Activated gamma-delta T cell treated with Interleukin-2 at 50 U/mL for 16 hours (primary cell): ENCODE measurements at regions not wholly inside any gene's neighbourhood (a gene's known extent, or its start where the extent isn't known, plus 50 kb on each side); places are given as distances from the start of the nearest gene placed in this dataset.

ENCODE experiments used
- DNase-seq: peaks from one replicate; pipeline ENCODE4 v3.0.0-alpha.2; 2020

DNA sequence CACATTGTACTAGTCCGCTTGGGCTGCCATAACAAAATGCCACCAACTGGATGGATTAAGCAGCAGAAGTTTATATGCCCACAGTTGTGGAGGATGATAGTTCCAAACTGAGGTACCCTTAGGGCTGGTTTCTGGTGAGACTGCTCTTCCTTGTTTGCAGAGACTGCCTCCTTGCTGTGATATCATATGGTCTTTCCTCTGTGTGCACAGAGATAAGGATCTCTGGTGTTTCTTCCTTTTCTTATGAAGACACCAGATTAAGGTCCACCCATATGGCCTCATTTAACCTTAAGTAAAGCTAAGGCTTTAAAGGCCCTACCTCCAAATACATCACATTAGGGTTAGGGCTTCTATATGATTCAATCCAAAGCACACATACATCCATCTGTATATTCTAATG lies 738.2 kb upstream of the GCFC2 start:
- DNase-seq = no peak

DNA sequence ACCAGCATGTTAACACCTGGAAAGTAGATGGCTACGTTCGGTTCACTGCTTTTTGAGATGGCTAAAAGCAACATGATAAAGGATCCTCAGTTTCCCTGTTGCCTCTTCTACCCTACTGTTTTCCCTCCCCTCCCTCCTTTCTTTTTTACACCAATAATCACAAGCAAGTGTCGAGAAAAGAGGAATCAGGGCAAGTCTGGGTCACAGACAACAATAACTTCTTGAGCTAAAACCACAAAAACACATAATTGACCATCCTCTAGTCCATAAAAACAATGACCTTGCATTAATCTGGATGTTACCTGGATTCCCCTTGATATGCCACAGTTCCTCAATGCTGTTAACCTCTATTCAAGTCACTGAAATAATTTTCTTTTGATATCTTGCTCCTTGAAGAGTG lies 736.6 kb upstream of the GCFC2 start:
- no peak for DNase-seq

DNA sequence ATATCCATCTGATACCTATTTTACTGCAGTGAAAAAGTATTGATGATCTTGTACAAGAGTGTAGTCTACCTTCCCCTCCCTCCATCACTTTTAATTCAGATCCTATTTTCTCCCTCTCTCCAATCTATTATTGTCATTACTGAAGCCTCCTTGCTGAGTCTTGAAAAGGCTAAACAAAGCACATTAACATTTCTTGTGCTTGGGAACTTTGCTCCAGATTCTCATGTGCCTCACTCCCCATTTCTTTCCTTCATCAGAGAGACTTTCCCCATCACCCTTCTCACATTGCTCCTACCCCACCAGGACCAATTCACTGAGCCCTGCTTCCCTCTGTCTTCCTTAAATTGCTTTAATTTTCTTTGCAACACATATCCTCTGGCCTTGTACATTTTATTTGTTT lies 736.2 kb upstream of the GCFC2 start:
- no peak for DNase-seq

DNA sequence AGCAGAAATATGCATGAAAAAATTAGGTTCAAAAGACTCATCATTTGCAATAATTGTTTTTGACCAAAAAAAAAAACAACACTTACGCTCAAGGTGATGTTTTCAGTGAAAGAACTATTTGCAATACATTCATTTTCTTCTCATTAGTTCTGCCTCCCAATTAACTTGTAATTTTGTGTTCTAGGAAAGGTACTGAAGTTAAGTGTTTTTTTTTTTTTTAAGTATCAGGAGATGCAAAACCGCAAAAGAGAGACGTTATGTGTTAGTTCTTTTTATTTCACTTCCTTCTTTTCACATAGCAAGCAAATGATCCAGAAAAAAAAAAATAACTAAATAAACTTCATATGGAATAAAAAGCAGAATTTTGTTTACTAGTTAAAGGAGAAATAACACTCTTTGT lies 735.2 kb upstream of the GCFC2 start:
- no peak for DNase-seq

GRCh38 chr2:76444732-76445131 lies 734.0 kb upstream of the GCFC2 start:
- DNase-seq = no peak

DNA sequence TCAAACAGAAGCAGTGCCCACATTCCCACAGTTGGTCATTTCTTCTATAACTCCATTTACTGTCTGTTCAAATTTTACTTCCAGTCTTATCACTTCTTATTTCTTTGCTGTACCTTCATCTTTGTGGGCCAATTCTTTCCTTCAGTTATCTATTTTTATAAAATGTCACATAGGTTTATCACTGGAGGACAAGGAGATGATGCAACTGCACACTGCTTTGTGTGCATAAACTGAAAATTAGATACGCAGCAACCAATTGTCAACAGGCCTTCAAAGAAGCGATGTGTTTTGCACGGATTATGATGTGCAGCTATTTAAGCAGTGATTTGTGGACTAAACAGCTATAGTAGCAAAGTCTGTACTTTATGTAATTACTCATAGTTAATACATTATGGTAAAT lies 726.8 kb upstream of the GCFC2 start:
- no peak for DNase-seq

- DNase-seq = no peak
These were observed 718.7 kb upstream of the GCFC2 start for GRCh38 chr2:76429374-76429773.

- no peak for DNase-seq
These were observed 716.7 kb upstream of the GCFC2 start for GRCh38 chr2:76427452-76427851.

DNA sequence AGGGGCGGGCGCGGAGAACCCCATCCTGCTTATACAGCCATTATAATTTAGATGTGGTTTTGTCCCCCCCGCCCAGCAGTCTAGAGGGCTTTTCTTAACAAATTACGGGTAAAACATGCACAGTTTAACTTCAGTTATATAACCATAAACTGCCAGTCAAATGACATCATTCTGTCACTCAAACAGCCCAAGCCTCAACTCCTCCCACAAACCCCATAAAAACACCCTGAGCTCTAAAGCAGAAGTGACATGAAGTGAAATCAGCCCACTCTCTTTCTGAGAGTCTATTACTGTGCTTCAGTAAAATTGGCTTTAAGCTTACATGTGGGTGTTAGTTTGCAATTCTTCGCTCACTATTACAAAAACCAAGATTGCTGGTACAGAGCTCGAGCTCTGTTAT lies 705.1 kb upstream of the GCFC2 start:
- DNase-seq = no peak

GRCh38 chr2:76413436-76413835 lies 702.7 kb upstream of the GCFC2 start:
- no peak for DNase-seq

- no peak for DNase-seq
These were observed 695.6 kb upstream of the GCFC2 start for GRCh38 chr2:76406134-76406855.

- no peak for DNase-seq
These were observed 682.6 kb upstream of the GCFC2 start for GRCh38 chr2:76393356-76393755.

- DNase-seq = no peak
These were observed 681.0 kb upstream of the GCFC2 start for GRCh38 chr2:76391678-76392077.

DNA sequence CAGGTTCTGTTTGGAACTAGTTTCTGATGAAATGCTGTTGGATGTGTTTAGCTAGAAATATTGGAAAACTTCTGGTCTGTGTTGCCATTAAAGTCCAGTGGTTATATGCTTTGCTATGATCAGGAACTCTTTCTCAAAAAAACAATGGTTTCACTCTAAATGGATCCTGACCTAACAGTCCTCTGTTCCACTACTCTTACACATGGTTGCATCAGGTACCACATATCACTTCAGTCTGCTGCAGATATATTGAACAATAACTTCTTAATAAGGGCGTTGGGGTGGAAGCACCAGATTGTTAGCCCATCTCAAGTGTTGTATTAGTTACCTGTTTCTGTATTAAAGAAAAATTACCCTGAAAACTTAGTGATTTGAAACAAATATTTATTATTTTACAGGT lies 676.6 kb upstream of the GCFC2 start:
- DNase-seq = no peak

- no peak for DNase-seq
These were observed 675.2 kb upstream of the GCFC2 start for GRCh38 chr2:76385943-76386342.

DNA sequence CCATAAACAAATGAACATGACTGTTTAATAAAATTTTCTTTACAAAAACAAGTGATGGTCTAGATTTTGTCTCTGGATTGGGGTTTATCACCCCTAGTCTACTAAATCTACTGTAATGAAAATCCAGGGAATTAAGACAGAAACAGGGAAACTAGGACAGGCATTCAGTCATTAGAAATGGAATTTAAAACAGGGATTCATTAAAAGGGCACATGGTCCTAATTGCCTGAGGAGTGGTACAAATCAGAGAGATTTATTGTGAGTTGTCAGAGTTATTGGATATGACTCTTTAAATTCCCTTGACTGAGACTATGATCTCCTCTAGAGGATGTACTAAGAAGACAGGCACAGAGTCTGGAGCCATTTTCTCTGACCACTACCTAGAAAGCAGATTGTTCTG lies 670.9 kb upstream of the GCFC2 start:
- no peak for DNase-seq

DNA sequence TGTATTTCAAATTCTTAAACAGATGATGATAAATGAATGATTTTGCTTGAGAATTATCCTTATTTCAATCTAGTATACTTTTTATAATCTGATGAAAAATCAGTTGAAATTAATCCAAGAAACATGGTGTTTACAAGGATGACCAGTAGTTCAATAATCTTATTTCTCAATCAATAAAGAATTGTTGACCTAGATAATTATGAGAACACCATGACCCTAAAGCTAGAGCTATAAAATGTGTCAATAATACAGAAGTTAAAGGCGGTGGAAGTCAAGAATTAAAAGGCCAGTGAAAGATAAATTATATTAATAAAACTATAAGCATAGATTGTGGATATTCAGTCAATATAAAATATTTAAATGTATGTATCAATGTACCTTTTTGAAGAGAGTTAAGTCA lies 667.4 kb upstream of the GCFC2 start:
- no peak for DNase-seq

GRCh38 chr2:76341439-76341838 lies 630.7 kb upstream of the GCFC2 start:
- no peak for DNase-seq

DNA sequence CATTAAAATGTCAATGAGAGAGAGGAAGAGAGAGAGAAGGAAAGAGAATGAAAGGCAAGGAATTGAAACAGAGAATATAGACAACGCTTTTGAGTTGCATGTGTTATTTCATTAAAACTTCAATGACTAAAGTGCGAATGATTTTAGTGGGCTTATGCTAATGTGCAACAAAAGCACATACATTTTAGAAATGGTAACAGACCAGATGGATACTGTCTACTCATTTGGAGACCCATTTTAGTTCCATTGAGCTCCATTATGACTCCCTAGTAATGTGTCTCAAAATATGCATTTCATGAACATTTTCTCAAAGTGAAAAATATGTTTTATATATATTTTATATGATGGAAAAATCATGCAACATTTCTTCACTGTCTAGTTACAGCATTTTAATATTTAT lies 622.2 kb upstream of the GCFC2 start:
- DNase-seq = no peak

GRCh38 chr2:76330865-76331264 lies 620.1 kb upstream of the GCFC2 start:
- DNase-seq = no peak

DNA sequence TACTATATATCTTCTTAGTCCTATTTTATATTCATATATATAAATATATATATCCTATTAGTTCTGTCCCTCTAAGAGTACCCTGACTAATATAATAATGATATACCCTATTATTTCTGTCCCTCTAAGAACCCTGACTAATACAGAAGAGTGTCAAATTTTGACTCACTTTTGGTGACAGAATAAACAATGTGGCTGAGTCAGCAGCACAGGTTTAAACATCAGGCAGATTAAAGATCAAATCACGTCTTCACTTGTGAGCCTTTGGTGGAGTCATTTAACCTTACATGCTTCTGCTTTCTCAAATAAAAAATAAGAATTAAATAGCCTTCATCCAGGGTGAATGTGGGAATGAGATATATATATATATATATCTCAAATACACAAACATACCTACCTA lies 615.9 kb upstream of the GCFC2 start:
- no peak for DNase-seq

DNA sequence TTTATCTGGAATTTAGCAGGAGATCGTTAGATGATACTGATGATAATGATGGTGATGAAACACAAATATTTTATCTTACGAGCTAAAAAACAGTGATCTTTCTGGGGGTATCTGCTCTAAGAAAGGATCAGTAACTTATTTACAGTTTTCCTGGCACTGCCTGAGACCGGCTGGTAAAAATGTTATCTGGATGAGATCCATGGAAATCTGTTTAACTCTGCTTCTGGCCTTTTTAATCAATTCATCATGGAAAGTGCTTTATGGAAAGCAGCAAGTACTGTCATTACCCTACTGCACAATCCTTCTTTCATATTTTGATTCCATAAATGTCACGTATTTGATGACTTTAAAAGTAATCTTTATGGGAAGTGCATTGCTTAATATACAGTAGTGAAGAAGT lies 612.7 kb upstream of the GCFC2 start:
- DNase-seq = no peak

DNA sequence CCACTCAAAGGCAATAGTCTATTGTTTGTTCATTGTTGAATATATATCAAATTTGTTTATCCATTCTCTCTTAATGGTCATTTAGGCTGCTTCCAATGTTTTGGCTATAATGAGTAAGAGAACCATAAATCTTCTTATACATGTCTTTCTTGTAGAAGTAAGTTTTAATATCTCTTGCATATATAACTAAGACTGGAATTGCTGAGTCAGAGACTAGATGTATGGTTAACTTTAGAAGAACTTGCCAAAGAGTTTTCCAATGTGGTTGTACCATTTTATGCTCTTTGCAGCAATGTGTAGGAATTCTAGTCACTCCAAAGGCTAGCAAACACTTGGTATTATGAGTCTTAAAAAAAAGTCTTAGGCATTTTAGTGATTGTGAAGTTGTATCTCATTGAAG lies 610.0 kb upstream of the GCFC2 start:
- DNase-seq = no peak

DNA sequence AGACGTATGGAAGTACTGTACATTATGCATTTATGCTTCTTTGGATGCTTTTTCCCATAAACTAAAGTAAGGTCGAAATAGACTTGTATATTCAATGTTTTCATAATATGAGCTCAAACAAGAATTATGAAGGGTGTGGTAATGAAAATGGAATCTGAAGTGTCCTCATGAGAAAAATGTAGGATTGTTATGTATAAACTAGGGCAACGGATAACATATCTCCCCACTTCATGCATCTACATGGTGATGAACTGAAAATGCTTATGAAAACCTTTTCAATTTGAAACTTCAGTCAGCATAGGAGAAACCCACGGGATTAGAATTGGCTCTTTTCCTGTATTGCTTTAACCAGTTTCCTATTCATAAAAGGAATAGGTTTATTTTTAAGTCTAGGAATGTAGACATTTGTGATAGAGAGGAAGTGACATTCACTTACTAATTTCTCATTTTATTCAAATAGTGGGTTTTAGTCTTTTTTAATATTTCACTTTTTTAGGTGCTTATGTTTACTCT lies 608.2 kb upstream of the GCFC2 start:
- DNase-seq = no peak

DNA sequence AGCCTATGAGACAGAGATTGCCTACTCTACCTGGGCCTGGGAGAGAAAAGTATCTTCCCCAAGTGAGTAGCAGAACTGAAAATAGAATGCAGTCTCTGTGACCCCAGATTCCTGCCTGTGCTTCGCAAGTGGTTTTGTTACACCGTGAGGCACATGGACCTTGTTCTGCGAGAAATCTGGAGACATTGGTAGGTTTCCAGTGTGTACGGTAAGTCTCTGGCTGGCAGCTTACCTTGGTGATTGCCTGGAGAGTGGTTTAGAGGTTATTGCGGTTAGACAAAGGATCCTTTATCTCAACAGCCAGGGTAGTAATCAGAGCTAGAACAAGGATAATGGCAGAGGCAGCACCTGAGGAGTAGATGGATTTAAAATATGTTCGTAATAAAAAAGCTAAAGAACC lies 606.0 kb upstream of the GCFC2 start:
- DNase-seq = no peak
